GM23338 (cell line): ENCODE measurements at regions not wholly inside any gene's neighbourhood (a gene's known extent, or its start where the extent isn't known, plus 50 kb on each side); places are given as distances from the start of the nearest gene placed in this dataset.
"Not testable (repeated sequence)": the region's sequence is repeated elsewhere in the genome, so short reads cannot be mapped to it uniquely, and the experiment has no call there.

ENCODE experiments used
- ATAC-seq: fragments of 200-7000 bp; cut with Tn5 transposase; 3 replicates; pipeline ENCODE4 v1.9.1; 2020
- DNase-seq: peaks from one replicate; pipeline ENCODE4 v3.0.0-alpha.2; 2015; ENCODE audit warnings: low spot score
- H2AFZ ChIP-seq: fragments of 200-600 bp; sonication (generic); 2 replicates; pipeline ENCODE4 v1.8.0; 2016; ENCODE audit warnings: antibody characterized with exemption, mild to moderate bottlenecking, moderate library complexity
- H3F3A ChIP-seq: fragments of 200-600 bp; sonication (generic); replicated peaks from 2 replicates; pipeline ENCODE4 v1.8.0; 2017; ENCODE audit warnings: antibody characterized with exemption, mixed run types, low read depth
- H3K27ac ChIP-seq: fragments of 200-600 bp; sonication (generic); 2 replicates; pipeline ENCODE4 v1.6.1; 2016; ENCODE audit warnings: low read depth
- H3K27me3 ChIP-seq: fragments of 200-600 bp; sonication (generic); 2 replicates; pipeline ENCODE4 v1.8.0; 2016; ENCODE audit warnings: mild to moderate bottlenecking, mixed run types, moderate library complexity; ENCODE audit not compliant: insufficient read depth
- H3K36me3 ChIP-seq: fragments of 200-600 bp; sonication (generic); 2 replicates; pipeline ENCODE4 v1.8.0; 2016; ENCODE audit warnings: mild to moderate bottlenecking; ENCODE audit not compliant: insufficient read depth
- H3K4me1 ChIP-seq: fragments of 200-600 bp; sonication (generic); 2 replicates; pipeline ENCODE4 v1.8.0; 2016; ENCODE audit warnings: mild to moderate bottlenecking, moderate library complexity; ENCODE audit not compliant: insufficient read depth
- H3K4me2 ChIP-seq: fragments of 200-600 bp; sonication (generic); 2 replicates; pipeline ENCODE4 v1.7.1; 2017; ENCODE audit warnings: mixed run types
- H3K4me3 ChIP-seq: fragments of 200-600 bp; sonication (generic); 2 replicates; pipeline ENCODE4 v1.6.1; 2016; ENCODE audit warnings: mixed run types
- H3K79me2 ChIP-seq: fragments of 200-600 bp; sonication (generic); replicated peaks from 2 replicates; pipeline ENCODE4 v1.8.0; 2017; ENCODE audit warnings: mild to moderate bottlenecking; ENCODE audit not compliant: insufficient read depth
- H3K9me2 ChIP-seq: fragments of 200-600 bp; sonication (generic); 2 replicates; pipeline ENCODE4 v1.8.0; 2017; ENCODE audit not compliant: insufficient read depth
- H4K20me1 ChIP-seq: fragments of 200-600 bp; sonication (generic); replicated peaks from 2 replicates; pipeline ENCODE4 v1.8.0; 2017; ENCODE audit warnings: mild to moderate bottlenecking; ENCODE audit not compliant: insufficient read depth
- H3K27ac Mint-ChIP-seq: 2 replicates; pipeline ENCODE4 v1.8.0; 2020; ENCODE audit warnings: inconsistent platforms, mild to moderate bottlenecking, moderate library complexity, mixed read lengths
- H3K27me3 Mint-ChIP-seq: 3 replicates; pipeline ENCODE4 v1.8.0; 2022; ENCODE audit warnings: low read depth, mild to moderate bottlenecking, moderate library complexity, mixed read lengths, inconsistent platforms; ENCODE audit not compliant: insufficient read depth, poor library complexity
- H3K36me3 Mint-ChIP-seq: 3 replicates; pipeline ENCODE4 v1.8.0; 2021; ENCODE audit warnings: low read depth, mild to moderate bottlenecking, inconsistent platforms, moderate library complexity, mixed read lengths
- H3K4me1 Mint-ChIP-seq: 3 replicates; pipeline ENCODE4 v1.8.0; 2020; ENCODE audit warnings: mild to moderate bottlenecking, inconsistent platforms, mixed read lengths
- H3K4me3 Mint-ChIP-seq: 3 replicates; pipeline ENCODE4 v1.8.0; 2021; ENCODE audit warnings: moderate library complexity, mild to moderate bottlenecking, inconsistent platforms, mixed read lengths
- H3K9me3 Mint-ChIP-seq: 3 replicates; pipeline ENCODE4 v1.8.0; 2020; ENCODE audit warnings: moderate library complexity, mild to moderate bottlenecking, inconsistent platforms, mixed read lengths
- CREB1 ChIP-seq: fragments of 250-450 bp; sonication (Bioruptor Pico); IDR thresholded peaks from 2 replicates; pipeline ENCODE4 v1.5.0; 2020; ENCODE audit warnings: low read depth, mild to moderate bottlenecking, moderate library complexity
- EZH2 ChIP-seq: fragments of 200-600 bp; sonication (generic); IDR thresholded peaks from one replicate; pipeline ENCODE4 v1.8.0; 2017; ENCODE audit warnings: antibody characterized with exemption, mild to moderate bottlenecking, low read depth; ENCODE audit not compliant: unreplicated experiment
- EZH2phosphoT487 ChIP-seq: fragments of 200-600 bp; sonication (generic); IDR thresholded peaks from one replicate; pipeline ENCODE4 v1.8.1; 2018; ENCODE audit warnings: antibody characterized with exemption; ENCODE audit not compliant: unreplicated experiment
- JUNB ChIP-seq: IDR thresholded peaks from one replicate; pipeline ENCODE4 v1.6.1; 2016; ENCODE audit warnings: antibody characterized with exemption; ENCODE audit not compliant: unreplicated experiment
- NANOG ChIP-seq: IDR thresholded peaks from 2 replicates; pipeline ENCODE4 v1.6.1; 2016; ENCODE audit warnings: antibody characterized with exemption, borderline replicate concordance
- POLR2AphosphoS5 ChIP-seq: IDR thresholded peaks from 2 replicates; pipeline ENCODE4 v1.6.1; 2016; ENCODE audit warnings: antibody characterized with exemption, low read depth
- STAT1 ChIP-seq: IDR thresholded peaks from one replicate; pipeline ENCODE4 v1.6.1; 2016; ENCODE audit warnings: antibody characterized with exemption; ENCODE audit not compliant: unreplicated experiment
- ZNF114 ChIP-seq: fragments of 250-450 bp; sonication (Bioruptor Pico); IDR thresholded peaks from 2 replicates; pipeline ENCODE4 v1.5.0; 2020; ENCODE audit warnings: mild to moderate bottlenecking, moderate library complexity
- ZNF331 ChIP-seq: fragments of 250-450 bp; sonication (Bioruptor Pico); IDR thresholded peaks from 2 replicates; pipeline ENCODE4 v1.5.0; 2020; ENCODE audit warnings: low read depth, mild to moderate bottlenecking, moderate library complexity
- ZNF462 ChIP-seq: fragments of 250-450 bp; sonication (Bioruptor Pico); IDR thresholded peaks from 2 replicates; pipeline ENCODE4 v1.5.0; 2020; ENCODE audit warnings: mild to moderate bottlenecking, moderate library complexity
- TF ChIP-seq, protein P1 (sequence below), 2 experiments: fragments of 200-600 bp in 1 of 2; sonication (generic) in 1 of 2; conservative IDR thresholded peaks; 2 replicates each; pipeline versions ENCODE4 v1.5.1 to v1.6.1; 2016 to 2017; ENCODE audit warnings: antibody characterized with exemption in 2 of 2, low read depth in 2 of 2, mild to moderate bottlenecking in 2 of 2, moderate library complexity in 1 of 2
- TF ChIP-seq, protein P2 (sequence below): IDR thresholded peaks from one replicate; pipeline ENCODE4 v1.6.1; 2018; ENCODE audit warnings: antibody characterized with exemption; ENCODE audit not compliant: unreplicated experiment

DNA sequence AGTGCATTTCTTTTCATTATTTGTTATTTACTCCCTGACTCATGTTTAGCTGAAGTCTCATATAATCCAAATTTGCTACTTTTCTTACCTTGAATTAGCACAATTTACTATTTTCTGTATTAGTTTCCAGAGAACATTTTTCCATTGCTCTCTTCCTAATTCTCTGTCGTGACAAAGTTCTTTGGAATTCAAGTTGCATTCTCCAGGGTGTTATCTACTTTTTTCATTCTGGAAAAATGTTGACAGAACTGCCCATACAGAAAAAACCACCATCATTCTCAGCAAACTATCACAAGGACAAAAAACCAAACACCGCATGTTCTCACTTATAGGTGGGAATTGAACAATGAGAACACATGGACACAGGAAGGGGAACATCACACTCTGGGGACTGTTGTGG, 67.3 kb upstream of the SGIP1 start:
- H3K27me3 Mint-ChIP-seq, H3K4me3 ChIP-seq, H3K27ac ChIP-seq, H4K20me1 ChIP-seq, H2AFZ ChIP-seq, H3K27ac Mint-ChIP-seq, H3K4me1 Mint-ChIP-seq, ATAC-seq, H3K79me2 ChIP-seq, H3F3A ChIP-seq, H3K4me1 ChIP-seq, H3K36me3 ChIP-seq, H3K4me3 Mint-ChIP-seq, H3K4me2 ChIP-seq, H3K9me2 ChIP-seq, H3K27me3 ChIP-seq, DNase-seq: not testable (repeated sequence)
- Mint-ChIP-seq H3K9me3 (peaks cover 16% of the 10 kb centered on the region), H3K36me3 (peaks cover 16% of the 10 kb centered on the region)

DNA sequence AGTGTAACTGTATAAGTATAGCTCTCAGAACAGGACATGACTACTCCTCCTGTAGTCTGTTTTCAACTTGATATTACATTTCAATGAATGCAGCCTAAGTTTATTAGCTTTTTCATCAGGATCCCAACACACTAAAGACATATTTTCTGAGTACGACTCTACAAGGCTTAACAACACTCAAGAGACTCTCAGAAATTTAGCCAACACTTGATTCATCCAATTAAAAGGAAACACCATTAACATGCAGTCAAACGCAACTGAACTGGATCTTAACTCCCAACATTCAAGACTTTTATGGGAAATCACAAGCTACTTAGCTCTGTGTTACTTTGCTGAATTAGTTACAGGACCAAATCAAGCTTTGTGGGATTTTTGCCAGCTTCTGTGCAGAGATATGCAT, 65.2 kb upstream of the SGIP1 start:
- H3K9me3 Mint-ChIP-seq: no peaks in the 10 kb centered on the region
- Histone ChIP-seq H3K36me3 (no peaks in the 10 kb centered on the region), H3K27ac (no peak overlapping the region), H3K9me2 (peaks cover 6% of the 10 kb centered on the region; the same call in 1 of the 2 replicates), H2AFZ (no peak overlapping the region), H3K4me2 (no peak overlapping the region), H3F3A (no peaks in the 10 kb centered on the region), H3K4me1 (no peaks in the 10 kb centered on the region), H3K27me3 (no peaks in the 10 kb centered on the region), H3K79me2 (no peaks in the 10 kb centered on the region), H3K4me3 (no peak overlapping the region), H4K20me1 (no peaks in the 10 kb centered on the region; the same call in 1 of the 2 replicates)
- H3K27ac Mint-ChIP-seq: no peak overlapping the region
- H3K36me3 Mint-ChIP-seq: no peaks in the 10 kb centered on the region
- no peak overlapping the region for H3K4me3 Mint-ChIP-seq
- DNase-seq (no peak), ATAC-seq (no peak)
- no peaks in the 10 kb centered on the region for H3K27me3 Mint-ChIP-seq
- peaks cover 3% of the 10 kb centered on the region; the same call in 1 of the 3 replicates for H3K4me1 Mint-ChIP-seq
- TF ChIP-seq STAT1: no peak
- no peak for TF ChIP-seq EZH2
- no peak for TF ChIP-seq EZH2phosphoT487
- TF ChIP-seq ZNF331 (CRISPR knock-in tag): no peak
- TF ChIP-seq CREB1: no peak
- TF ChIP-seq, protein P1, sequence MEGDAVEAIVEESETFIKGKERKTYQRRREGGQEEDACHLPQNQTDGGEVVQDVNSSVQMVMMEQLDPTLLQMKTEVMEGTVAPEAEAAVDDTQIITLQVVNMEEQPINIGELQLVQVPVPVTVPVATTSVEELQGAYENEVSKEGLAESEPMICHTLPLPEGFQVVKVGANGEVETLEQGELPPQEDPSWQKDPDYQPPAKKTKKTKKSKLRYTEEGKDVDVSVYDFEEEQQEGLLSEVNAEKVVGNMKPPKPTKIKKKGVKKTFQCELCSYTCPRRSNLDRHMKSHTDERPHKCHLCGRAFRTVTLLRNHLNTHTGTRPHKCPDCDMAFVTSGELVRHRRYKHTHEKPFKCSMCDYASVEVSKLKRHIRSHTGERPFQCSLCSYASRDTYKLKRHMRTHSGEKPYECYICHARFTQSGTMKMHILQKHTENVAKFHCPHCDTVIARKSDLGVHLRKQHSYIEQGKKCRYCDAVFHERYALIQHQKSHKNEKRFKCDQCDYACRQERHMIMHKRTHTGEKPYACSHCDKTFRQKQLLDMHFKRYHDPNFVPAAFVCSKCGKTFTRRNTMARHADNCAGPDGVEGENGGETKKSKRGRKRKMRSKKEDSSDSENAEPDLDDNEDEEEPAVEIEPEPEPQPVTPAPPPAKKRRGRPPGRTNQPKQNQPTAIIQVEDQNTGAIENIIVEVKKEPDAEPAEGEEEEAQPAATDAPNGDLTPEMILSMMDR (conservative IDR thresholded peaks at IDR 0.05; ENCODE audit: low read depth in 2 of 2): no peak
- no peak for TF ChIP-seq NANOG
- TF ChIP-seq JUNB: no peak
- TF ChIP-seq, protein P2, sequence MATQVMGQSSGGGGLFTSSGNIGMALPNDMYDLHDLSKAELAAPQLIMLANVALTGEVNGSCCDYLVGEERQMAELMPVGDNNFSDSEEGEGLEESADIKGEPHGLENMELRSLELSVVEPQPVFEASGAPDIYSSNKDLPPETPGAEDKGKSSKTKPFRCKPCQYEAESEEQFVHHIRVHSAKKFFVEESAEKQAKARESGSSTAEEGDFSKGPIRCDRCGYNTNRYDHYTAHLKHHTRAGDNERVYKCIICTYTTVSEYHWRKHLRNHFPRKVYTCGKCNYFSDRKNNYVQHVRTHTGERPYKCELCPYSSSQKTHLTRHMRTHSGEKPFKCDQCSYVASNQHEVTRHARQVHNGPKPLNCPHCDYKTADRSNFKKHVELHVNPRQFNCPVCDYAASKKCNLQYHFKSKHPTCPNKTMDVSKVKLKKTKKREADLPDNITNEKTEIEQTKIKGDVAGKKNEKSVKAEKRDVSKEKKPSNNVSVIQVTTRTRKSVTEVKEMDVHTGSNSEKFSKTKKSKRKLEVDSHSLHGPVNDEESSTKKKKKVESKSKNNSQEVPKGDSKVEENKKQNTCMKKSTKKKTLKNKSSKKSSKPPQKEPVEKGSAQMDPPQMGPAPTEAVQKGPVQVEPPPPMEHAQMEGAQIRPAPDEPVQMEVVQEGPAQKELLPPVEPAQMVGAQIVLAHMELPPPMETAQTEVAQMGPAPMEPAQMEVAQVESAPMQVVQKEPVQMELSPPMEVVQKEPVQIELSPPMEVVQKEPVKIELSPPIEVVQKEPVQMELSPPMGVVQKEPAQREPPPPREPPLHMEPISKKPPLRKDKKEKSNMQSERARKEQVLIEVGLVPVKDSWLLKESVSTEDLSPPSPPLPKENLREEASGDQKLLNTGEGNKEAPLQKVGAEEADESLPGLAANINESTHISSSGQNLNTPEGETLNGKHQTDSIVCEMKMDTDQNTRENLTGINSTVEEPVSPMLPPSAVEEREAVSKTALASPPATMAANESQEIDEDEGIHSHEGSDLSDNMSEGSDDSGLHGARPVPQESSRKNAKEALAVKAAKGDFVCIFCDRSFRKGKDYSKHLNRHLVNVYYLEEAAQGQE: no peak
- no peak for TF ChIP-seq ZNF462 (CRISPR knock-in tag)
- TF ChIP-seq ZNF114 (CRISPR knock-in tag): no peak
- no peak for TF ChIP-seq POLR2AphosphoS5
